ENCODE measurements at regions not wholly inside any gene's neighbourhood (a gene's known extent, or its start where the extent isn't known, plus 50 kb on each side); places are given as distances from the start of the nearest gene placed in this dataset.

- Histone ChIP-seq H3K36me3 (ENCODE audit: control insufficient read depth in 2 of 2, extremely low read depth in 1 of 2, insufficient read depth in 2 of 2, low read length in 2 of 2) (no peaks in the 10 kb centered on the region), H3K4me3 (ENCODE audit: control insufficient read depth in 2 of 3, extremely low read depth in 1 of 3, insufficient read depth in 2 of 3, low read depth in 1 of 3, low read length in 3 of 3) (no peak overlapping the region), H2AFZ (ENCODE audit: control insufficient read depth, low read length) (no peak overlapping the region), H3K4me1 (ENCODE audit: control insufficient read depth, extremely low read depth, insufficient read depth, low read length) (peaks cover 3% of the 10 kb centered on the region), H3K9me3 (ENCODE audit: control insufficient read depth, low read depth, low read length) (no peaks in the 10 kb centered on the region), H3K9me1 (ENCODE audit: control insufficient read depth, extremely low read depth, insufficient read depth, low read length) (no peaks in the 10 kb centered on the region), H4K20me1 (ENCODE audit: control insufficient read depth, extremely low read depth, insufficient read depth, low read length) (no peaks in the 10 kb centered on the region), H3K4me2 (ENCODE audit: control insufficient read depth, extremely low read depth, insufficient read depth, low read depth, low read length) (no peak overlapping the region), H3K79me2 (ENCODE audit: control insufficient read depth, insufficient read depth, low read length) (no peaks in the 10 kb centered on the region), H3K27ac (ENCODE audit: control insufficient read depth, insufficient read depth, low read length) (no peak overlapping the region), H3K27me3 (ENCODE audit: control insufficient read depth, extremely low read depth, insufficient read depth, low read length) (peaks cover 10% of the 10 kb centered on the region), H3K9ac (ENCODE audit: control insufficient read depth, extremely low read depth, insufficient read depth, low read length) (no peak overlapping the region)
- dilution Hi-C loops (cut with MboI; ENCODE audit: extremely low pct_ligation_motif_present, low sequenced_read_pairs) = no loop called here
- FAIRE-seq (no peak), DNase-seq (ENCODE audit: low read depth, low spot score) (no peak)
- TF ChIP-seq EZH2 (IDR thresholded peaks at IDR 0.05; ENCODE audit: low read length) (no peak), CTCF (optimal IDR thresholded peaks at IDR 0.05 in 1 of 3, IDR thresholded peaks at IDR 0.05 in 1 of 3, conservative IDR thresholded peaks at IDR 0.05 in 1 of 3; ENCODE audit: extremely low read depth in 1 of 3, insufficient read depth in 2 of 3, low read length in 3 of 3) (no peak)
These were observed 133.1 kb downstream of the WDR11 start for GRCh38 chr10:120984221-120984620.

- Histone ChIP-seq H4K20me1 (ENCODE audit: control insufficient read depth, extremely low read depth, insufficient read depth, low read length) (no peaks in the 10 kb centered on the region), H3K79me2 (ENCODE audit: control insufficient read depth, insufficient read depth, low read length) (no peaks in the 10 kb centered on the region), H3K4me1 (ENCODE audit: control insufficient read depth, extremely low read depth, insufficient read depth, low read length) (no peaks in the 10 kb centered on the region), H3K9me3 (ENCODE audit: control insufficient read depth, low read depth, low read length) (no peaks in the 10 kb centered on the region), H3K9ac (ENCODE audit: control insufficient read depth, extremely low read depth, insufficient read depth, low read length) (no peak overlapping the region), H2AFZ (ENCODE audit: control insufficient read depth, low read length) (no peak overlapping the region), H3K36me3 (ENCODE audit: control insufficient read depth in 2 of 2, extremely low read depth in 1 of 2, insufficient read depth in 2 of 2, low read length in 2 of 2) (no peaks in the 10 kb centered on the region), H3K9me1 (ENCODE audit: control insufficient read depth, extremely low read depth, insufficient read depth, low read length) (no peaks in the 10 kb centered on the region), H3K4me2 (ENCODE audit: control insufficient read depth, extremely low read depth, insufficient read depth, low read depth, low read length) (no peak overlapping the region), H3K27ac (ENCODE audit: control insufficient read depth, insufficient read depth, low read length) (no peak overlapping the region), H3K27me3 (ENCODE audit: control insufficient read depth, extremely low read depth, insufficient read depth, low read length) (no peaks in the 10 kb centered on the region), H3K4me3 (ENCODE audit: control insufficient read depth in 2 of 3, extremely low read depth in 1 of 3, insufficient read depth in 2 of 3, low read depth in 1 of 3, low read length in 3 of 3) (no peak overlapping the region)
- no peak for FAIRE-seq
- TF ChIP-seq EZH2 (IDR thresholded peaks at IDR 0.05; ENCODE audit: low read length) (no peak), CTCF (optimal IDR thresholded peaks at IDR 0.05 in 1 of 3, IDR thresholded peaks at IDR 0.05 in 1 of 3, conservative IDR thresholded peaks at IDR 0.05 in 1 of 3; ENCODE audit: extremely low read depth in 1 of 3, insufficient read depth in 2 of 3, low read length in 3 of 3) (no peak)
- dilution Hi-C loops (cut with MboI; ENCODE audit: extremely low pct_ligation_motif_present, low sequenced_read_pairs) = no loop called here
- DNase-seq (ENCODE audit: low read depth, low spot score) = no peak
These were observed 136.2 kb downstream of the WDR11 start for GRCh38 chr10:120987359-120987758.
